ENCODE measurements at regions not wholly inside any gene's neighbourhood (a gene's known extent, or its start where the extent isn't known, plus 50 kb on each side); places are given as distances from the start of the nearest gene placed in this dataset.

DNA sequence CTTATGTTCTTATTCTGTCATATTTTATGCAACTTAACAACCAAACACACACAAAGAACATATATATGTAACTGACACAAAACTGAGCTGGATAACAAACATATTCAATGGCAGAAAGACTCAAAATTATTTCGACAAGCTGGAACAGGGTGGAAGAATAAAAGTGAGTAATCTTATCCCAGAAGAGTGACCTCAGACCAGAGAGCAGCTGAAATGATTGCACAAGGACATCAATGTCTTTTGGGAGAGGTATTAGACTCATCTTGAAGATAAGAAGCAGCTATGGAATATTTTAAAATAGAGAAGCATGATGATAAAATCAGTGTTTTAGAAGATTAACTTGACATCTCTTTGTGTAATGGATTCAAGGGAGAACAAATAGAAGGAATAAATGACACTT lies 191.6 kb upstream of the PRDM1 start:
- H3K4me2 ChIP-seq: no peak overlapping the region
- WGBS (ENCODE audit: missing lambda C conversion rate): 47% methylated on average over 1 of the region's 1 CpG
- FAIRE-seq (no peak), ATAC-seq (no peak), DNase-seq (ENCODE audit: low read depth in 1 of 2, low spot score in 1 of 2) (no peak)
- H3K27ac ChIP-seq: no peak overlapping the region
- H3K9me3 ChIP-seq: peaks cover 9% of the 10 kb centered on the region; the same call in 2 of the 3 replicates
- H3K4me3 ChIP-seq: no peak overlapping the region
- H3K4me1 ChIP-seq: peaks cover 17% of the 10 kb centered on the region
- TF ChIP-seq KDM1A (IDR thresholded peaks at IDR 0.05; ENCODE audit: low read depth) (no peak), TP53 (CRISPR knock-in tag; IDR thresholded peaks at IDR 0.05) (no peak), FOSL2 (IDR thresholded peaks at IDR 0.05) (no peak), FOSL2 (CRISPR knock-in tag; IDR thresholded peaks at IDR 0.05) (no peak), CHD2 (IDR thresholded peaks at IDR 0.05; ENCODE audit: low read length, partially characterized antibody) (no peak), POLR2AphosphoS2 (conservative IDR thresholded peaks at IDR 0.05; ENCODE audit: low read length) (no peak), MAZ (IDR thresholded peaks at IDR 0.05; ENCODE audit: borderline replicate concordance, low read depth, low read length) (no peak), RCOR1 (IDR thresholded peaks at IDR 0.05; ENCODE audit: low read depth, low read length) (no peak), EP300 (IDR thresholded peaks at IDR 0.05) (no peak)
- ChIA-PET POLR2A (no interaction called here), CTCF (no interaction called here)

DNA sequence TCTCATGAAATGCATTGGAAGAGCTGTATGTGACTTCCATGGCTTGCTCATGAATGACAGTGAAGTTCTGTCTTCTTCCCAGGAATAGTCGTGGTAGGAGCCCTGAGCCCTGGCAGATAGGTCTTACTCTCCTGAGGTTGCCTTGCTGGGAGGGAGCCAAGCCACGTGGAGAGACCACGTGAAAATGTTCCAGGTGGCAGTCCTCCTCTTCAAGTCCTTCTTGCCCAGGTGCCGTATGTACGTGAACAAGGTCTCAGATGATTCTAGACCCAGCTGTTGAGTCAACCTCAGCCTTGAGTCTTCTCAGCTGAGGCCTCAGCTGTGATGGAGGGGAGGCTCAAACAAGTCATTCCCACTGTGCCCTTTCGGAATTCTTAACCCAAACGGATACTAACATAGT lies 192.4 kb upstream of the PRDM1 start:
- ATAC-seq (no peak), DNase-seq (ENCODE audit: low read depth in 1 of 2, low spot score in 1 of 2) (no peak), FAIRE-seq (no peak)
- CTCF ChIA-PET: no interaction called here
- TF ChIP-seq JUNB (IDR thresholded peaks at IDR 0.05): no peak
- TF ChIP-seq HOXB5 (CRISPR knock-in tag; IDR thresholded peaks at IDR 0.05): no peak
- no peak for TF ChIP-seq MYC (IDR thresholded peaks at IDR 0.05; ENCODE audit: borderline replicate concordance, low read length)
- TF ChIP-seq, protein P1, sequence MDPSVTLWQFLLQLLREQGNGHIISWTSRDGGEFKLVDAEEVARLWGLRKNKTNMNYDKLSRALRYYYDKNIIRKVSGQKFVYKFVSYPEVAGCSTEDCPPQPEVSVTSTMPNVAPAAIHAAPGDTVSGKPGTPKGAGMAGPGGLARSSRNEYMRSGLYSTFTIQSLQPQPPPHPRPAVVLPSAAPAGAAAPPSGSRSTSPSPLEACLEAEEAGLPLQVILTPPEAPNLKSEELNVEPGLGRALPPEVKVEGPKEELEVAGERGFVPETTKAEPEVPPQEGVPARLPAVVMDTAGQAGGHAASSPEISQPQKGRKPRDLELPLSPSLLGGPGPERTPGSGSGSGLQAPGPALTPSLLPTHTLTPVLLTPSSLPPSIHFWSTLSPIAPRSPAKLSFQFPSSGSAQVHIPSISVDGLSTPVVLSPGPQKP (IDR thresholded peaks at IDR 0.05; ENCODE audit: low read depth, low read length): no peak
- Histone ChIP-seq H3K27ac (no peak overlapping the region), H3K4me3 (no peak overlapping the region), H3K4me2 (no peak overlapping the region), H3K4me1 (peaks cover 17% of the 10 kb centered on the region), H3K9me3 (peaks cover 17% of the 10 kb centered on the region; the same call in 2 of the 3 replicates)
- POLR2A ChIA-PET: no interaction called here
- 60% methylated on average over 6 of the region's 7 CpGs for WGBS (ENCODE audit: missing lambda C conversion rate)

DNA sequence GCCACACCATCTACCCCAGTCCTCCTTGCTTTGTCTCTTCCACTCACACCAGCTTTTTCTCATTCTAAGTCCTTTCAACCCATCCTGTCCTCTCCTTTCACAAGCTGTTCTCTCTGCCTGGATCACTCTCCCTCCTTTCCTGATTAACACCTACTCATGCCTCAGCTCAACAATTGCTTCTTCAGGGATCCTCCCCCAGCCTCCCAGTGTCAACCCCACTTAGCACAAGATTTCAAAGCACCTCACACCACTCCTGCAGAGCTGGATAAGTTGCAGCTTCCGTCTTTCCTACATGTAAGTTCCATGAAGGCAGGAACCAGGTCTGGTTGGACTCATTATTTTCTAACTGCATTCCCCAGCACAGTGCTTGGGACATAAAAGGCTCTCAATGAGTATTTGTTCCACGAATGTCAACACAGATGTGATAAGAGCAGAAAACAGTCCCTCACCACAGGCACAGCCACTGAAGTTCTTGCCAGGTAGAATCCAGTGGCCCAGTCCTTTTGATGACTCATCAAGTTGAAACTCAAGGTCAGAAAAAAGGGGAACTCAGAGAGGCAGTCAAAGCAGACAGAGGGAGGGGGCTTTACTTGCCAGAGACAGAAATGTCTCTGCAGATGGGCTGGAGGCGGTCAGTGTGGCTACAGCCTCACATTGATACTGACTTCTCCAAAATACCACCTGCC lies 193.4 kb upstream of the PRDM1 start:
- no peak for FAIRE-seq
- ATAC-seq: no peak
- Histone ChIP-seq H3K27ac (no peak overlapping the region), H3K4me3 (no peak overlapping the region), H3K9me3 (peaks cover 20% of the 10 kb centered on the region; the same call in 2 of the 3 replicates), H3K4me2 (no peak overlapping the region), H3K4me1 (peaks cover 17% of the 10 kb centered on the region)
- ChIA-PET CTCF (no interaction called here), POLR2A (no interaction called here)
- TF ChIP-seq MAFK (IDR thresholded peaks at IDR 0.05; ENCODE audit: partially characterized antibody) (peak; percentile 51), FOSL2 (IDR thresholded peaks at IDR 0.05) (no peak), FOSL2 (CRISPR knock-in tag; IDR thresholded peaks at IDR 0.05) (0 out of 2 replicates have a peak, but pooled peaks have one; percentile 45), RAD21 (conservative IDR thresholded peaks at IDR 0.05 in 1 of 2, IDR thresholded peaks at IDR 0.05 in 1 of 2) (no peak)
- no peak for DNase-seq (ENCODE audit: low read depth in 1 of 2, low spot score in 1 of 2)
- WGBS (ENCODE audit: missing lambda C conversion rate): 62% methylated on average over 3 of the region's 3 CpGs

DNA sequence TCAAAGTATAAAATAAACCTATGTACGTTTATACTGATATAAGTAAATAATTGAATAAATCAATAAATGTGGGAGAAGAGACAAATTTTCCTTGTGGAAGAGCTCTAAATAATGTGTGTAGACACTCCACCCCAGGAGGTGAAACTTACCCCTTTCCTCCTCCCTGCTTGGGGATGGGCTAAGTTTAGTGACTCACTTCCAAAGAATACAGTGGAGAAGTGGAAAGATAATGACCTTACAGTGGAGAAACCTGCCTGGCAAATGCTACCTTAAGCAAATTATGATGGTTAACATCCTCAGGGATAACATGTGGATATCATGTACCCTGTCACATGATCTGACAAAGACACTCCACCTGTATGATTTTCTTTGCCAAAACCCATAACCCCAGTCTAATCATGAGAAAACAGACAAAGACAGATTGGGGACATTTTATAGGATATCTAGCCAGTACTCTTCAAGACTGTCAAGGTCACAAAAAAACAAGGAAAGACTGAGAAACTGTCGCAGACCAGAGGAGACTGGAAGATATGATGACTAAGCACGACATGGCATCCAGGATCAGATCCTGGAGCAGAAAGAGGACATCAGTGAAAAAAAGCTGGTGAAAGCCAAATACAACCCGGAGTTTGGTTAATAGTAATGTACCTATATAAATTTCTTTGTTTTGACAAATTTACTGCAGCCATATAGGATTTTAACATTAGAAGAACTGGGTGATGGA lies 195.5 kb upstream of the PRDM1 start:
- no peak overlapping the region for H3K27ac ChIP-seq
- no peak for DNase-seq (ENCODE audit: low read depth in 1 of 2, low spot score in 1 of 2)
- no peak overlapping the region for H3K4me2 ChIP-seq
- WGBS (ENCODE audit: missing lambda C conversion rate): 54% methylated on average over 4 of the region's 4 CpGs
- TF ChIP-seq, protein P2, sequence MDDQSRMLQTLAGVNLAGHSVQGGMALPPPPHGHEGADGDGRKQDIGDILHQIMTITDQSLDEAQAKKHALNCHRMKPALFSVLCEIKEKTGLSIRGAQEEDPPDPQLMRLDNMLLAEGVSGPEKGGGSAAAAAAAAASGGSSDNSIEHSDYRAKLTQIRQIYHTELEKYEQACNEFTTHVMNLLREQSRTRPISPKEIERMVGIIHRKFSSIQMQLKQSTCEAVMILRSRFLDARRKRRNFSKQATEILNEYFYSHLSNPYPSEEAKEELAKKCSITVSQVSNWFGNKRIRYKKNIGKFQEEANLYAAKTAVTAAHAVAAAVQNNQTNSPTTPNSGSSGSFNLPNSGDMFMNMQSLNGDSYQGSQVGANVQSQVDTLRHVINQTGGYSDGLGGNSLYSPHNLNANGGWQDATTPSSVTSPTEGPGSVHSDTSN (IDR thresholded peaks at IDR 0.05): no peak
- TF ChIP-seq MAFK (IDR thresholded peaks at IDR 0.05; ENCODE audit: partially characterized antibody) (peak; percentile 39), RNF2 (IDR thresholded peaks at IDR 0.05; ENCODE audit: borderline replicate concordance, low read depth) (no peak), CBX8 (IDR thresholded peaks at IDR 0.05) (no peak)
- TF ChIP-seq, protein P3, sequence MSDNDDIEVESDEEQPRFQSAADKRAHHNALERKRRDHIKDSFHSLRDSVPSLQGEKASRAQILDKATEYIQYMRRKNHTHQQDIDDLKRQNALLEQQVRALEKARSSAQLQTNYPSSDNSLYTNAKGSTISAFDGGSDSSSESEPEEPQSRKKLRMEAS (IDR thresholded peaks at IDR 0.05): no peak
- TF ChIP-seq, protein P4, sequence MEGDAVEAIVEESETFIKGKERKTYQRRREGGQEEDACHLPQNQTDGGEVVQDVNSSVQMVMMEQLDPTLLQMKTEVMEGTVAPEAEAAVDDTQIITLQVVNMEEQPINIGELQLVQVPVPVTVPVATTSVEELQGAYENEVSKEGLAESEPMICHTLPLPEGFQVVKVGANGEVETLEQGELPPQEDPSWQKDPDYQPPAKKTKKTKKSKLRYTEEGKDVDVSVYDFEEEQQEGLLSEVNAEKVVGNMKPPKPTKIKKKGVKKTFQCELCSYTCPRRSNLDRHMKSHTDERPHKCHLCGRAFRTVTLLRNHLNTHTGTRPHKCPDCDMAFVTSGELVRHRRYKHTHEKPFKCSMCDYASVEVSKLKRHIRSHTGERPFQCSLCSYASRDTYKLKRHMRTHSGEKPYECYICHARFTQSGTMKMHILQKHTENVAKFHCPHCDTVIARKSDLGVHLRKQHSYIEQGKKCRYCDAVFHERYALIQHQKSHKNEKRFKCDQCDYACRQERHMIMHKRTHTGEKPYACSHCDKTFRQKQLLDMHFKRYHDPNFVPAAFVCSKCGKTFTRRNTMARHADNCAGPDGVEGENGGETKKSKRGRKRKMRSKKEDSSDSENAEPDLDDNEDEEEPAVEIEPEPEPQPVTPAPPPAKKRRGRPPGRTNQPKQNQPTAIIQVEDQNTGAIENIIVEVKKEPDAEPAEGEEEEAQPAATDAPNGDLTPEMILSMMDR (IDR thresholded peaks at IDR 0.05): no peak
- ChIA-PET POLR2A (no interaction called here), CTCF (interaction anchor here (0.6 kb wide), 1 partner anchor 118 kb away, joined by 3 read pairs; no protein-coding TSS in a partner anchor)
- no peak for FAIRE-seq
- H3K4me1 ChIP-seq: no peaks in the 10 kb centered on the region; the same call in 2 of the 3 replicates
- peaks cover 20% of the 10 kb centered on the region; the same call in 2 of the 3 replicates for H3K9me3 ChIP-seq
- no peak for ATAC-seq
- H3K4me3 ChIP-seq: no peak overlapping the region
